ENCODE measurements at regions not wholly inside any gene's neighbourhood (a gene's known extent, or its start where the extent isn't known, plus 50 kb on each side); places are given as distances from the start of the nearest gene placed in this dataset.

DNA sequence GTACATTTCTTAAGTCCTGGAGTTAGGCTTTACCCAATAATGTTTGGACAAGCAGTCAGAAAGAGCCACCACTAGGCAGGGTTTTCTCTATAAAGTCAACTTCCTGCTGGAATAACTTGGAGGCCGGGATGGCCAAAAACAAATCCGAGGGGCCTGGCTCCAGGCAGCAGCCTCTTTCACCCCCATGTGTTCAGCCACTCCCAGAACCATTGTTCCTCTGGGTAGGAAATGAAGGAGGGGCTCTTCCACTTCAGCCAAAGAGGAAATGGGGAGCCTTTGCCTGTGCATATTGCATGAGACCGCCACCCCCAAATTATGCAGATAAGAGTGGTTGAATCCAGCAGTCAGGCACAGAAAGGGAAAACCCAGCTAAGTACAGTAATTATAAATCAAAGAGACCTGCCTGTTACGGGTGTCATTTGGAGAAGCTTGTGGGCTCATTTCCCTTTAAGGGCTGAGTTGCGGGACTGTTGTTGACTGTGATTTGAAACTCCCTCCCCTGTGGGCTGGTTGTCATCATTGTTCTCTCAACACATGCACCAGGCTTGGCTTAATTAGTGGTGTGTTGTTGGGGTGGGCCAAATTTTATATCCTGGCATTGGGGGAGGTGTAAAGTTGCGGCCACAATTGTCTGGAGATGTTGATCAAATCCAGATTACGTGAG, 212.8 kb upstream of the SOX11 start:
- TF ChIP-seq, protein P1, sequence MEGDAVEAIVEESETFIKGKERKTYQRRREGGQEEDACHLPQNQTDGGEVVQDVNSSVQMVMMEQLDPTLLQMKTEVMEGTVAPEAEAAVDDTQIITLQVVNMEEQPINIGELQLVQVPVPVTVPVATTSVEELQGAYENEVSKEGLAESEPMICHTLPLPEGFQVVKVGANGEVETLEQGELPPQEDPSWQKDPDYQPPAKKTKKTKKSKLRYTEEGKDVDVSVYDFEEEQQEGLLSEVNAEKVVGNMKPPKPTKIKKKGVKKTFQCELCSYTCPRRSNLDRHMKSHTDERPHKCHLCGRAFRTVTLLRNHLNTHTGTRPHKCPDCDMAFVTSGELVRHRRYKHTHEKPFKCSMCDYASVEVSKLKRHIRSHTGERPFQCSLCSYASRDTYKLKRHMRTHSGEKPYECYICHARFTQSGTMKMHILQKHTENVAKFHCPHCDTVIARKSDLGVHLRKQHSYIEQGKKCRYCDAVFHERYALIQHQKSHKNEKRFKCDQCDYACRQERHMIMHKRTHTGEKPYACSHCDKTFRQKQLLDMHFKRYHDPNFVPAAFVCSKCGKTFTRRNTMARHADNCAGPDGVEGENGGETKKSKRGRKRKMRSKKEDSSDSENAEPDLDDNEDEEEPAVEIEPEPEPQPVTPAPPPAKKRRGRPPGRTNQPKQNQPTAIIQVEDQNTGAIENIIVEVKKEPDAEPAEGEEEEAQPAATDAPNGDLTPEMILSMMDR (conservative IDR thresholded peaks at IDR 0.05; ENCODE audit: low read length), result no peak
- no peak for TF ChIP-seq EZH2phosphoT487 (IDR thresholded peaks at IDR 0.05; ENCODE audit: borderline replicate concordance)
